GM10248 (cell line): ENCODE measurements at regions not wholly inside any gene's neighbourhood (a gene's known extent, or its start where the extent isn't known, plus 50 kb on each side); places are given as distances from the start of the nearest gene placed in this dataset.
"Not testable (repeated sequence)": the region's sequence is repeated elsewhere in the genome, so short reads cannot be mapped to it uniquely, and the experiment has no call there.

Experiments used
- CTCF ChIA-PET: fragments of 300-600 bp; sonication (Branson Sonifier 250); formaldehyde crosslinking; extraction: SDS; loops from one replicate; lab custom pipeline; 2021; ENCODE audit warnings: antibody characterized with exemption; lab: Yijun Ruan, JAX
- POLR2A ChIA-PET: fragments of 350-650 bp; sonication (Branson Sonifier 250); formaldehyde crosslinking; extraction: SDS; loops from one replicate; lab custom pipeline; 2020; ENCODE audit warnings: antibody characterized with exemption; lab: Yijun Ruan, JAX
- DNase-seq: peaks from one replicate; pipeline ENCODE4 v3.0.0; 2012; ENCODE audit errors: extremely low spot score
- CTCF ChIP-seq: IDR thresholded peaks from 2 replicates; pipeline ENCODE4 v1.5.1; 2012; ENCODE audit warnings: mild to moderate bottlenecking, low read depth; ENCODE audit errors: extremely low read depth, missing control alignments, control extremely low read depth

DNA sequence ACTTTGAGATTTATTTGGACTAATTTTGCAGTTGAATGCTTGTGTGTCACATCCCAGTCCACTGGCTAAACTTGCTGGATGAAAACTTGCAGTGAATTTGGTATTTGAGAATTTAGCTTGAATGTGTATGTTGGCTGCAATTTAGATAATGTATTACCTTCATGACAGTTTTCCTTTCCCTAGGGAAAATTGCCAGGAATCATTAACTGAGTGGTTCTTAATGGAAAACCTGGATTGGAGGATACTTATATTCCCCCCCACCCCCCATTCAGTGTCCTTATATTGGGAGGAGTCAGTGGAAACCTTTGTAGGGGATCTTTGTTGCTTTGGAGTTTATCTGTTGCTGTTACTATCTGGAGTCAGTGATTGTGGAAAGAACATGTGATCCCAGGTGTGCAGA lies 67.6 kb downstream of the KPNA2 start:
- no peak for DNase-seq
- CTCF ChIA-PET, result no interaction called here
- TF ChIP-seq CTCF, result no peak
- POLR2A ChIA-PET, result no interaction called here

- POLR2A ChIA-PET, result no interaction called here
- TF ChIP-seq CTCF, result no peak
- no peak for DNase-seq
- CTCF ChIA-PET, result interaction anchor here (1.6 kb wide), 1 partner anchor 12 kb away, joined by 4 read pairs; no protein-coding TSS in a partner anchor
These were observed 70.5 kb downstream of the KPNA2 start for GRCh38 chr17:68106085-68106484.

GRCh38 chr17:68107373-68107772 lies 71.8 kb downstream of the KPNA2 start:
- ChIA-PET POLR2A (no interaction called here), CTCF (interaction anchor here (1.4 kb wide), 1 partner anchor 13 kb away, joined by 5 read pairs; no protein-coding TSS in a partner anchor)
- no peak for TF ChIP-seq CTCF
- no peak for DNase-seq

- CTCF ChIA-PET, result interaction anchor here (1.4 kb wide), 1 partner anchor 12 kb away, joined by 5 read pairs; no protein-coding TSS in a partner anchor
- no peak for TF ChIP-seq CTCF
- POLR2A ChIA-PET, result no interaction called here
- DNase-seq, result no peak
These were observed 72.9 kb downstream of the KPNA2 start for GRCh38 chr17:68108313-68109000.

DNA sequence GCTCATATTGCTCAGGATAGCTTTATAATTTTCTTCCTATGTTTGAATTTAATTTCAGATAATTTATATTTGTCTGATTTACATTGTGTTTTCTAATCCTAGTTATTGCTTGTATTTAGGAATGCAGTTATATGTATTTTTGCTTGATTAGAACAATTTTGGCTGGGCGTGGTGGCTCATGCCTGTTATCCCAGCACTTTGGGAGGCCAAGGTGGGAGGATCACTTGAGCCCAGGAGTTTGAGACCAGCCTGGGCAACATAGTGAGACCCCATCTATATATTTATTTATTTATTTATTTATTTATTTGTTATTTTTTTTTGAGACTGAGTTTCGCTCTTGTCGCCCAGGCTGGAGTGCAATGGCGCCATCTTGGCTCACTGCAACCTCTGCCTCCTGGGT lies 73.9 kb downstream of the KPNA2 start:
- ChIA-PET CTCF (interaction anchor here (1.0 kb wide), 1 partner anchor 10 kb away, joined by 3 read pairs; no protein-coding TSS in a partner anchor), POLR2A (interaction anchor here (0.7 kb wide), 1 partner anchor 128 kb away, joined by 10 read pairs; no protein-coding TSS in a partner anchor)
- not testable (repeated sequence) for DNase-seq

DNA sequence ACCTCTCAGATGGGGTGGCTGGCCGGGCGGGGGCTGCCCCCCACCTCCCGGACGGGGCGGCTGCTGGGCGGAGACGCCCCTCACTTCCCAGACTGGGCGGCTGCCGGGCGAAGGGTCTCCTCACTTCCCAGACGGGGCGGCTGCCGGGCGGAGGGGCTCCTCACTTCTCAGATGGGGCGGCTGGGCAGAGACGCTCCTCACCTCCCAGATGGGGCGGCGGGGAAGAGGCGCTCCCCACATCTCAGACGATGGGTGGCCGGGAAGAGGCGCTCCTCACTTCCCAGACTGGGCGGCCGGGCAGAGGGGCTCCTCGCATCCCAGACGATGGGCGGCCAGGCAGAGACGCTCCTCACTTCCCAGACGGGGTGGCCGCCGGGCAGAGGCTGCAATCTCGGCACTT lies 80.7 kb downstream of the KPNA2 start:
- CTCF ChIA-PET, POLR2A ChIA-PET, DNase-seq: not testable (repeated sequence)

DNA sequence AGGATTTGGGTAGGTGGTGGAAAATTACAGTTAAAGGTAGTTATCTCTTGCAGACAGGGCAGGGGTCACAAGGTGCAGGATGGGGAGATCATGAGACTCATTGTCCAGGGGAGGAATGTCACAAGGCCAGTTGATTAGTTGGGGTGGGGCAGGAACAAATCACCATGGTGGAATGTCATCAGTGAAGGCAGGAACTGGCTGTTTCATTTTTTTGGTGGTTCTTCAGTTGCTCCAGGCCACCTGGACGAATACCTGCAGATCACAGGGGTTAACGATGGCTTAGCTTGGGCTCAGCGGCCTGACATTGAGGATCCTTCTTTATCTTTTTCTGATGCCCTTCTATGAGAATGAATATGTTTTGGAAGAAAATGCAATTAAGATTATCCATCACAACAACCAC lies 87.1 kb downstream of the KPNA2 start:
- ChIA-PET POLR2A (no interaction called here), CTCF (interaction anchor here (0.6 kb wide), 1 partner anchor 15 kb away, joined by 3 read pairs; no protein-coding TSS in a partner anchor)
- no peak for TF ChIP-seq CTCF
- no peak for DNase-seq
